HG03457 (cell line): ENCODE measurements at regions not wholly inside any gene's neighbourhood (a gene's known extent, or its start where the extent isn't known, plus 50 kb on each side); places are given as distances from the start of the nearest gene placed in this dataset.
"Not testable (repeated sequence)": the region's sequence is repeated elsewhere in the genome, so short reads cannot be mapped to it uniquely, and the experiment has no call there.

ENCODE experiments used
- ATAC-seq: cut with Tn5 transposase; IDR thresholded peaks from one replicate; pipeline ENCODE4 v1.9.1; 2021; ENCODE audit warnings: moderate number of reproducible peaks; ENCODE audit not compliant: unreplicated experiment

GRCh38 chr5:7073666-7074065, 322.3 kb upstream of the ADCY2 start:
- ATAC-seq, result no peak

- no peak for ATAC-seq
Observed at GRCh38 chr5:7074176-7074575, 321.8 kb upstream of the ADCY2 start.

GRCh38 chr5:7075470-7075869, 320.5 kb upstream of the ADCY2 start:
- no peak for ATAC-seq

- ATAC-seq, result no peak
Observed at GRCh38 chr5:7078101-7078500, 317.8 kb upstream of the ADCY2 start.

- ATAC-seq, result no peak
Observed at GRCh38 chr5:7078901-7079300, 317.0 kb upstream of the ADCY2 start.

GRCh38 chr5:7080501-7080900, 315.4 kb upstream of the ADCY2 start:
- ATAC-seq, result no peak

GRCh38 chr5:7087719-7088297, 308.1 kb upstream of the ADCY2 start:
- ATAC-seq, result no peak

GRCh38 chr5:7088849-7089248, 307.1 kb upstream of the ADCY2 start:
- ATAC-seq, result no peak

- ATAC-seq, result no peak
Observed at GRCh38 chr5:7094626-7095025, 301.3 kb upstream of the ADCY2 start.

GRCh38 chr5:7096294-7096693, 299.6 kb upstream of the ADCY2 start:
- no peak for ATAC-seq

- no peak for ATAC-seq
Observed at GRCh38 chr5:7105358-7105757, 290.6 kb upstream of the ADCY2 start.

GRCh38 chr5:7117961-7118360, 278.0 kb upstream of the ADCY2 start:
- ATAC-seq, result no peak

- no peak for ATAC-seq
Observed at GRCh38 chr5:7131680-7132079, 264.3 kb upstream of the ADCY2 start.

GRCh38 chr5:7146886-7147285, 249.1 kb upstream of the ADCY2 start:
- ATAC-seq, result no peak

- no peak for ATAC-seq
Observed at GRCh38 chr5:7157083-7157482, 238.9 kb upstream of the ADCY2 start.

- ATAC-seq, result no peak
Observed at GRCh38 chr5:7169240-7169878, 226.6 kb upstream of the ADCY2 start.

- ATAC-seq, result not testable (repeated sequence)
Observed at GRCh38 chr5:7170785-7171184, 225.2 kb upstream of the ADCY2 start.

GRCh38 chr5:7179364-7179763, 216.6 kb upstream of the ADCY2 start:
- no peak for ATAC-seq

GRCh38 chr5:7181841-7182240, 214.1 kb upstream of the ADCY2 start:
- ATAC-seq, result no peak

GRCh38 chr5:7185742-7186141, 210.2 kb upstream of the ADCY2 start:
- no peak for ATAC-seq

- no peak for ATAC-seq
Observed at GRCh38 chr5:7186818-7187217, 209.1 kb upstream of the ADCY2 start.

- no peak for ATAC-seq
Observed at GRCh38 chr5:7190712-7191250, 205.2 kb upstream of the ADCY2 start.

GRCh38 chr5:7192016-7192415, 203.9 kb upstream of the ADCY2 start:
- ATAC-seq, result no peak
